ENCODE measurements at regions not wholly inside any gene's neighbourhood (a gene's known extent, or its start where the extent isn't known, plus 50 kb on each side); places are given as distances from the start of the nearest gene placed in this dataset.

DNA sequence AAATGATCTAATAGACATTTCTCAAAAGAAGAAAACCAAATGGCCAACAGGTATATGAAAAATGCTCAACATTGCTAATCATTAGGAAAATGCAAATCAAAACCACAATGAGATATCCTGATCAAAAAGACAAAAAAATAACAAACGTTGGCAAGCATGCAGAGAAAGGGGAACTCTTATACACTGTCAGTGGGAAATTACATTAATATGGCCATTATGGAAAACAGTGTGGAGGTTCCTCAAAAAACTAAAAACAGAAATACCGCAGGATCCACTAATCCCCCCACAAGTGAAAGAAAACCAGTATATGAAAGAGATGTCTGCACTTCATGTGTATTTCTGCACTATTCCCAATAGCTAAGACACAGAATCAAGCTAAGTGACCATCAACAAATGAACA is 57.7 kb upstream of the CTIF start:
- Histone ChIP-seq H3F3A (ENCODE audit: low read depth) (no peaks in the 10 kb centered on the region), H3K9me3 (ENCODE audit: insufficient read depth, low read depth, low read length) (no peaks in the 10 kb centered on the region), H3K4me3 (ENCODE audit: low read length, poor library complexity, severe bottlenecking) (no peak overlapping the region), H2AFZ (ENCODE audit: low read length) (no peak overlapping the region), H3K4me2 (ENCODE audit: low read depth, low read length, poor library complexity, severe bottlenecking) (no peak overlapping the region), H3K79me2 (ENCODE audit: insufficient read depth, low read length) (no peaks in the 10 kb centered on the region), H4K20me1 (ENCODE audit: insufficient read depth, low read length, poor library complexity, severe bottlenecking) (no peaks in the 10 kb centered on the region), H3K36me3 (ENCODE audit: insufficient read depth, low read length) (no peaks in the 10 kb centered on the region), H3K9me2 (replicated peaks; ENCODE audit: low read depth, low read length) (no peaks in the 10 kb centered on the region), H3K9ac (ENCODE audit: low read depth, low read length, poor library complexity, severe bottlenecking) (no peak overlapping the region), H3K27me3 (ENCODE audit: insufficient read depth, low read length, poor library complexity, severe bottlenecking) (no peaks in the 10 kb centered on the region), H3K4me1 (ENCODE audit: insufficient read depth, low read length, poor library complexity, severe bottlenecking) (no peaks in the 10 kb centered on the region)
- TF ChIP-seq EZH2phosphoT487 (IDR thresholded peaks at IDR 0.05; ENCODE audit: borderline replicate concordance): no peak
- no peak for TF ChIP-seq CTCF (conservative IDR thresholded peaks at IDR 0.05; ENCODE audit: low read length)

DNA sequence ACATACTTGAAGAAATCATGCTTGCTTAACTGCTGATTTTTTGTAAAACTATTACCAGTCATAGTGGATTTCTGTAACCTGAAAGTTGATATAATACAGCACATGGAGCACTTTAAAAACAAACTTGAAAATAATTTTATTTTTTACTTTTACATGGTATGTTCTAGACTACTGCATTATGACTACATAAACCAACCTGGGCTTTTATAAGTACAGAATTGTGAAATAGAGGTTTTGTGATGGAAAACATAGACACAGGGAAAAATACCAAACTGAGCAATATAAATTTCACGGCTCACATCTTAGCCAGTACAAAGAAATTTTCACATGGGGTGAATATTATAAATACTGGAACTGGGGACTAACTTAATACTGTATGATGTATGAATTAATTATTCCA is 59.3 kb upstream of the CTIF start:
- no peak overlapping the region for H3K4me2 ChIP-seq (ENCODE audit: low read depth, low read length, poor library complexity, severe bottlenecking)
- TF ChIP-seq EZH2phosphoT487 (IDR thresholded peaks at IDR 0.05; ENCODE audit: borderline replicate concordance) (no peak), CTCF (conservative IDR thresholded peaks at IDR 0.05; ENCODE audit: low read length) (no peak)
- no peaks in the 10 kb centered on the region for H3K4me1 ChIP-seq (ENCODE audit: insufficient read depth, low read length, poor library complexity, severe bottlenecking)
- no peaks in the 10 kb centered on the region for H3K27me3 ChIP-seq (ENCODE audit: insufficient read depth, low read length, poor library complexity, severe bottlenecking)
- H3K4me3 ChIP-seq (ENCODE audit: low read length, poor library complexity, severe bottlenecking): no peak overlapping the region
- no peaks in the 10 kb centered on the region for H3K9me3 ChIP-seq (ENCODE audit: insufficient read depth, low read depth, low read length)
- H3K9me2 ChIP-seq (replicated peaks; ENCODE audit: low read depth, low read length): no peaks in the 10 kb centered on the region
- no peaks in the 10 kb centered on the region for H3K36me3 ChIP-seq (ENCODE audit: insufficient read depth, low read length)
- H3F3A ChIP-seq (ENCODE audit: low read depth): no peaks in the 10 kb centered on the region
- H3K9ac ChIP-seq (ENCODE audit: low read depth, low read length, poor library complexity, severe bottlenecking): no peak overlapping the region
- H2AFZ ChIP-seq (ENCODE audit: low read length): no peak overlapping the region
- no peaks in the 10 kb centered on the region for H4K20me1 ChIP-seq (ENCODE audit: insufficient read depth, low read length, poor library complexity, severe bottlenecking)
- H3K79me2 ChIP-seq (ENCODE audit: insufficient read depth, low read length): no peaks in the 10 kb centered on the region

- no peaks in the 10 kb centered on the region for H3K9me2 ChIP-seq (replicated peaks; ENCODE audit: low read depth, low read length)
- H3K4me1 ChIP-seq (ENCODE audit: insufficient read depth, low read length, poor library complexity, severe bottlenecking): no peaks in the 10 kb centered on the region
- no peaks in the 10 kb centered on the region for H3K27me3 ChIP-seq (ENCODE audit: insufficient read depth, low read length, poor library complexity, severe bottlenecking)
- H3F3A ChIP-seq (ENCODE audit: low read depth): no peaks in the 10 kb centered on the region
- H3K9ac ChIP-seq (ENCODE audit: low read depth, low read length, poor library complexity, severe bottlenecking): no peak overlapping the region
- no peaks in the 10 kb centered on the region for H3K79me2 ChIP-seq (ENCODE audit: insufficient read depth, low read length)
- no peaks in the 10 kb centered on the region for H3K9me3 ChIP-seq (ENCODE audit: insufficient read depth, low read depth, low read length)
- H2AFZ ChIP-seq (ENCODE audit: low read length): no peak overlapping the region
- no peaks in the 10 kb centered on the region for H3K36me3 ChIP-seq (ENCODE audit: insufficient read depth, low read length)
- H3K4me2 ChIP-seq (ENCODE audit: low read depth, low read length, poor library complexity, severe bottlenecking): no peak overlapping the region
- no peaks in the 10 kb centered on the region for H4K20me1 ChIP-seq (ENCODE audit: insufficient read depth, low read length, poor library complexity, severe bottlenecking)
- TF ChIP-seq CTCF (conservative IDR thresholded peaks at IDR 0.05; ENCODE audit: low read length): no peak
- no peak for TF ChIP-seq EZH2phosphoT487 (IDR thresholded peaks at IDR 0.05; ENCODE audit: borderline replicate concordance)
- H3K4me3 ChIP-seq (ENCODE audit: low read length, poor library complexity, severe bottlenecking): no peak overlapping the region
Observed at GRCh38 chr18:48477348-48477747, 61.5 kb upstream of the CTIF start.

Data from Loucy (cell line).